ENCODE measurements at regions not wholly inside any gene's neighbourhood (a gene's known extent, or its start where the extent isn't known, plus 50 kb on each side); places are given as distances from the start of the nearest gene placed in this dataset.

- no peak for DNase-seq (ENCODE audit: low read depth)
- no peak for TF ChIP-seq CTCF (conservative IDR thresholded peaks at IDR 0.05; ENCODE audit: low read depth, low read length)
- H3K4me3 ChIP-seq (ENCODE audit: low read depth, low read length): no peak overlapping the region
Observed at GRCh38 chr4:66501997-66502396, 831.7 kb upstream of the EPHA5 start.

- no peak for TF ChIP-seq CTCF (conservative IDR thresholded peaks at IDR 0.05; ENCODE audit: low read depth, low read length)
- H3K4me3 ChIP-seq (ENCODE audit: low read depth, low read length): no peak overlapping the region
- no peak for DNase-seq (ENCODE audit: low read depth)
Observed at GRCh38 chr4:66490729-66491128, 820.4 kb upstream of the EPHA5 start.

GRCh38 chr4:66489783-66490452 lies 819.6 kb upstream of the EPHA5 start:
- no peak overlapping the region for H3K4me3 ChIP-seq (ENCODE audit: low read depth, low read length)
- TF ChIP-seq CTCF (conservative IDR thresholded peaks at IDR 0.05; ENCODE audit: low read depth, low read length): no peak
- peak; percentile 83 for DNase-seq (ENCODE audit: low read depth)

- H3K4me3 ChIP-seq (ENCODE audit: low read depth, low read length): no peak overlapping the region
- peak; percentile 23 for DNase-seq (ENCODE audit: low read depth)
- no peak for TF ChIP-seq CTCF (conservative IDR thresholded peaks at IDR 0.05; ENCODE audit: low read depth, low read length)
Observed at GRCh38 chr4:66489370-66489769, 819.1 kb upstream of the EPHA5 start.

GRCh38 chr4:66486068-66486467 lies 815.8 kb upstream of the EPHA5 start:
- DNase-seq (ENCODE audit: low read depth): no peak
- TF ChIP-seq CTCF (conservative IDR thresholded peaks at IDR 0.05; ENCODE audit: low read depth, low read length): no peak
- no peak overlapping the region for H3K4me3 ChIP-seq (ENCODE audit: low read depth, low read length)

GRCh38 chr4:66482186-66482585 lies 811.9 kb upstream of the EPHA5 start:
- no peak for TF ChIP-seq CTCF (conservative IDR thresholded peaks at IDR 0.05; ENCODE audit: low read depth, low read length)
- H3K4me3 ChIP-seq (ENCODE audit: low read depth, low read length): no peak overlapping the region
- DNase-seq (ENCODE audit: low read depth): peak; percentile 1

GRCh38 chr4:66475596-66475995 lies 805.3 kb upstream of the EPHA5 start:
- no peak for TF ChIP-seq CTCF (conservative IDR thresholded peaks at IDR 0.05; ENCODE audit: low read depth, low read length)

More at GRCh38 chr4:66475596-66475995, 805.3 kb upstream of the EPHA5 start:
- H3K4me3 ChIP-seq (ENCODE audit: low read depth, low read length): no peak overlapping the region
- DNase-seq (ENCODE audit: low read depth): peak; percentile 36

Data from choroid plexus epithelial cell (primary cell).